NT2/D1 (cell line): ENCODE measurements at regions not wholly inside any gene's neighbourhood (a gene's known extent, or its start where the extent isn't known, plus 50 kb on each side); places are given as distances from the start of the nearest gene placed in this dataset.

Source experiments
- YY1 ChIP-seq: IDR thresholded peaks from 2 replicates; pipeline ENCODE4 v1.6.1; 2011; ENCODE audit not compliant: insufficient read length, insufficient read depth
- ZNF274 ChIP-seq: IDR thresholded peaks from 2 replicates; pipeline ENCODE4 v1.6.1; 2011; ENCODE audit warnings: mild to moderate bottlenecking, low read depth, low read length

GRCh38 chr1:83670909-83671565, 327.9 kb downstream of the TTLL7 start:
- TF ChIP-seq ZNF274, result no peak
- no peak for TF ChIP-seq YY1
